PC-9 (cell line): ENCODE measurements at regions not wholly inside any gene's neighbourhood (a gene's known extent, or its start where the extent isn't known, plus 50 kb on each side); places are given as distances from the start of the nearest gene placed in this dataset.

Source experiments
- BruUV-seq: library from RNA; stranded (reverse); fragments of 400-500 nt; replicated peaks from 2 replicates; lab custom pipeline; 2021; lab: Mats Ljungman, UMichigan
- CTCF ChIA-PET: fragments of 300-600 bp; sonication (Branson Sonifier 250); formaldehyde crosslinking; loops from one replicate; lab custom pipeline; 2022; ENCODE audit warnings: antibody characterized with exemption; lab: Charles Lee
- POLR2A ChIA-PET: fragments of 300-600 bp; sonication (Branson Sonifier 250); formaldehyde crosslinking; loops from one replicate; lab custom pipeline; 2022; ENCODE audit warnings: antibody characterized with exemption; ENCODE audit not compliant: unreplicated experiment; lab: Charles Lee
- DNase-seq, 2 experiments: peaks; one replicate each; pipeline versions ENCODE4 v3.0.0 to v3.0.0-alpha.2; 2015 to 2022; ENCODE audit warnings: mixed read lengths in 1 of 2
- H2AFZ ChIP-seq: fragments of 200-600 bp; sonication (generic); 2 replicates; pipeline ENCODE4 v1.8.1; 2017; ENCODE audit warnings: antibody characterized with exemption
- H3F3A ChIP-seq: fragments of 200-600 bp; sonication (generic); 2 replicates; pipeline ENCODE4 v1.8.1; 2017; ENCODE audit warnings: antibody characterized with exemption, mild to moderate bottlenecking, low read depth; ENCODE audit not compliant: insufficient read depth
- H3K27ac ChIP-seq: fragments of 200-600 bp; sonication (generic); 2 replicates; pipeline ENCODE4 v1.6.1; 2016; ENCODE audit warnings: mixed run types
- H3K27me3 ChIP-seq: fragments of 200-600 bp; sonication (generic); 2 replicates; pipeline ENCODE4 v1.6.1; 2016; ENCODE audit warnings: low read depth, mixed run types; ENCODE audit not compliant: insufficient read depth
- H3K36me3 ChIP-seq: fragments of 200-600 bp; sonication (generic); 2 replicates; pipeline ENCODE4 v1.6.1; 2016; ENCODE audit warnings: low read depth, mixed run types
- H3K4me1 ChIP-seq: fragments of 200-600 bp; sonication (generic); replicated peaks from 2 replicates; pipeline ENCODE4 v1.6.1; 2016; ENCODE audit warnings: mixed run types; ENCODE audit not compliant: insufficient read depth
- H3K4me2 ChIP-seq: fragments of 200-600 bp; sonication (generic); 2 replicates; pipeline ENCODE4 v1.6.1; 2017; ENCODE audit warnings: mixed run types
- H3K4me3 ChIP-seq: fragments of 200-600 bp; sonication (generic); 2 replicates; pipeline ENCODE4 v1.6.1; 2016; ENCODE audit warnings: mixed run types
- H3K79me2 ChIP-seq: fragments of 200-600 bp; sonication (generic); 2 replicates; pipeline ENCODE4 v1.6.1; 2017; ENCODE audit warnings: low read depth, mixed run types
- H3K9me2 ChIP-seq: fragments of 200-600 bp; sonication (generic); 2 replicates; pipeline ENCODE4 v1.8.1; 2017; ENCODE audit warnings: mild to moderate bottlenecking; ENCODE audit not compliant: insufficient read depth
- H3K9me3 ChIP-seq: fragments of 200-600 bp; sonication (generic); 2 replicates; pipeline ENCODE4 v1.8.1; 2016; ENCODE audit warnings: low read depth; ENCODE audit not compliant: insufficient read depth
- H4K20me1 ChIP-seq: fragments of 200-600 bp; sonication (generic); 2 replicates; pipeline ENCODE4 v1.8.1; 2017; ENCODE audit not compliant: insufficient read depth
- CTCF ChIP-seq: fragments of 200-600 bp; sonication (generic); conservative IDR thresholded peaks from 2 replicates; pipeline ENCODE4 v1.6.1; 2017; ENCODE audit warnings: mixed run types, antibody characterized with exemption, mild to moderate bottlenecking, moderate library complexity
- EZH2 ChIP-seq: fragments of 200-600 bp; sonication (generic); IDR thresholded peaks from 2 replicates; pipeline ENCODE4 v1.8.0; 2017; ENCODE audit warnings: antibody characterized with exemption, low read depth
- intact Hi-C: fragments of 100-400 bp; cut with micrococcal nuclease; formaldehyde crosslinking; loops from one replicate; pipeline ENCODE4 v1.10.0; 2022; ENCODE audit not compliant: unreplicated experiment

GRCh38 chr11:19320827-19321226, 80.1 kb upstream of the E2F8 start:
- DNase-seq: no peak
- ChIA-PET POLR2A (no interaction called here), CTCF (no interaction called here)
- intact Hi-C loops: loop anchor here (10.0 kb wide), 1 partner anchor 584 kb away; no protein-coding TSS in a partner anchor
- Histone ChIP-seq H3K4me3 (no peak overlapping the region), H3K79me2 (no peaks in the 10 kb centered on the region), H4K20me1 (no peaks in the 10 kb centered on the region), H3K9me2 (no peaks in the 10 kb centered on the region), H3K4me2 (no peak overlapping the region), H3K27me3 (no peaks in the 10 kb centered on the region), H3K9me3 (no peaks in the 10 kb centered on the region), H3F3A (no peaks in the 10 kb centered on the region), H3K27ac (no peak overlapping the region), H2AFZ (no peak overlapping the region), H3K4me1 (no peaks in the 10 kb centered on the region), H3K36me3 (no peaks in the 10 kb centered on the region)
- BruUV-seq: no TSS peak
- TF ChIP-seq EZH2: no peak
- TF ChIP-seq CTCF: no peak

- no peaks in the 10 kb centered on the region for H3K9me3 ChIP-seq
- no peaks in the 10 kb centered on the region for H3K27me3 ChIP-seq
- DNase-seq: no peak
- no peaks in the 10 kb centered on the region for H3K9me2 ChIP-seq
- H4K20me1 ChIP-seq: no peaks in the 10 kb centered on the region
- no TSS peak for BruUV-seq
- TF ChIP-seq CTCF: no peak
- TF ChIP-seq EZH2: no peak
- H3K27ac ChIP-seq: no peak overlapping the region
- no peaks in the 10 kb centered on the region for H3F3A ChIP-seq
- CTCF ChIA-PET: no interaction called here
- H3K4me2 ChIP-seq: no peak overlapping the region
- no peak overlapping the region for H2AFZ ChIP-seq
- no peaks in the 10 kb centered on the region for H3K36me3 ChIP-seq
- no peaks in the 10 kb centered on the region for H3K79me2 ChIP-seq
- no peaks in the 10 kb centered on the region; the same call in 1 of the 2 replicates for H3K4me1 ChIP-seq
- POLR2A ChIA-PET: no interaction called here
- H3K4me3 ChIP-seq: no peak overlapping the region
- intact Hi-C loops: loop anchor here (10.0 kb wide), 1 partner anchor 1342 kb away; no protein-coding TSS in a partner anchor
Measured at GRCh38 chr11:19316434-19316833, 75.7 kb upstream of the E2F8 start.

- Histone ChIP-seq H4K20me1 (no peaks in the 10 kb centered on the region), H2AFZ (no peak overlapping the region), H3K9me2 (no peaks in the 10 kb centered on the region), H3K4me2 (no peak overlapping the region), H3K27me3 (no peaks in the 10 kb centered on the region), H3F3A (no peaks in the 10 kb centered on the region), H3K4me1 (no peaks in the 10 kb centered on the region; the same call in 1 of the 2 replicates), H3K9me3 (no peaks in the 10 kb centered on the region), H3K79me2 (no peaks in the 10 kb centered on the region), H3K27ac (no peak overlapping the region), H3K4me3 (no peak overlapping the region), H3K36me3 (no peaks in the 10 kb centered on the region)
- BruUV-seq: no TSS peak
- no peak for DNase-seq
- intact Hi-C loops: loop anchor here (10.0 kb wide), 1 partner anchor 1341 kb away; no protein-coding TSS in a partner anchor
- TF ChIP-seq EZH2 (no peak), CTCF (no peak)
- POLR2A ChIA-PET: no interaction called here
- CTCF ChIA-PET: no interaction called here
Measured at GRCh38 chr11:19315511-19315910, 74.8 kb upstream of the E2F8 start.
